ENCODE measurements at regions not wholly inside any gene's neighbourhood (a gene's known extent, or its start where the extent isn't known, plus 50 kb on each side); places are given as distances from the start of the nearest gene placed in this dataset.
A peak's percentile ranks its signal among the peaks of the same experiment; 100 is the strongest.

- Histone ChIP-seq H3K4me3 (ENCODE audit: low read depth, low read length) (no peak overlapping the region), H3K27me3 (ENCODE audit: control insufficient read depth, insufficient read depth, low read length) (peaks cover 3% of the 10 kb centered on the region), H3K36me3 (ENCODE audit: control insufficient read depth, insufficient read depth, low read length) (no peaks in the 10 kb centered on the region)
- no peak for TF ChIP-seq CTCF (IDR thresholded peaks at IDR 0.05; ENCODE audit: insufficient read depth, low read length, severe bottlenecking)
- peak; percentile 14 for DNase-seq (ENCODE audit: low read depth)
- no peak for FAIRE-seq
These were observed 80.6 kb downstream of the CCDC185 start for GRCh38 chr1:223473601-223474344.

GRCh38 chr1:223474804-223475203, 81.6 kb downstream of the CCDC185 start:
- H3K27me3 ChIP-seq (ENCODE audit: control insufficient read depth, insufficient read depth, low read length), result peaks cover 8% of the 10 kb centered on the region
- H3K36me3 ChIP-seq (ENCODE audit: control insufficient read depth, insufficient read depth, low read length), result no peaks in the 10 kb centered on the region
- no peak for TF ChIP-seq CTCF (IDR thresholded peaks at IDR 0.05; ENCODE audit: insufficient read depth, low read length, severe bottlenecking)
- no peak for DNase-seq (ENCODE audit: low read depth)
- H3K4me3 ChIP-seq (ENCODE audit: low read depth, low read length), result no peak overlapping the region
- peak; percentile 81 for FAIRE-seq

GRCh38 chr1:223477456-223477855, 84.2 kb downstream of the CCDC185 start:
- peak; percentile 94 for FAIRE-seq
- H3K36me3 ChIP-seq (ENCODE audit: control insufficient read depth, insufficient read depth, low read length), result no peaks in the 10 kb centered on the region
- H3K4me3 ChIP-seq (ENCODE audit: low read depth, low read length), result no peak overlapping the region
- H3K27me3 ChIP-seq (ENCODE audit: control insufficient read depth, insufficient read depth, low read length), result peaks cover 13% of the 10 kb centered on the region
- DNase-seq (ENCODE audit: low read depth), result no peak
- no peak for TF ChIP-seq CTCF (IDR thresholded peaks at IDR 0.05; ENCODE audit: insufficient read depth, low read length, severe bottlenecking)

- H3K4me3 ChIP-seq (ENCODE audit: low read depth, low read length), result no peak overlapping the region
- DNase-seq (ENCODE audit: low read depth), result no peak
- TF ChIP-seq CTCF (IDR thresholded peaks at IDR 0.05; ENCODE audit: insufficient read depth, low read length, severe bottlenecking), result no peak
- peaks cover 13% of the 10 kb centered on the region for H3K27me3 ChIP-seq (ENCODE audit: control insufficient read depth, insufficient read depth, low read length)
- no peak for FAIRE-seq
- H3K36me3 ChIP-seq (ENCODE audit: control insufficient read depth, insufficient read depth, low read length), result no peaks in the 10 kb centered on the region
These were observed 85.4 kb downstream of the CCDC185 start for GRCh38 chr1:223478606-223479005.

- no peaks in the 10 kb centered on the region for H3K36me3 ChIP-seq (ENCODE audit: control insufficient read depth, insufficient read depth, low read length)
- FAIRE-seq (no peak), DNase-seq (ENCODE audit: low read depth) (no peak)
- TF ChIP-seq CTCF (IDR thresholded peaks at IDR 0.05; ENCODE audit: insufficient read depth, low read length, severe bottlenecking), result no peak
- peaks cover 13% of the 10 kb centered on the region for H3K27me3 ChIP-seq (ENCODE audit: control insufficient read depth, insufficient read depth, low read length)
- H3K4me3 ChIP-seq (ENCODE audit: low read depth, low read length), result no peak overlapping the region
These were observed 86.0 kb downstream of the CCDC185 start for GRCh38 chr1:223479261-223479660.

Measured in bronchial epithelial cell (primary cell).